H1 (cell line): ENCODE measurements at regions not wholly inside any gene's neighbourhood (a gene's known extent, or its start where the extent isn't known, plus 50 kb on each side); places are given as distances from the start of the nearest gene placed in this dataset.

Source experiments
- ASH2L ChIP-seq: fragments of 200-600, 300-600 bp; sonication (generic); IDR thresholded peaks from one replicate; pipeline ENCODE4 v1.7.1; 2017; ENCODE audit warnings: low read length
- EZH2 ChIP-seq: fragments of 200-600 bp; sonication (generic); IDR thresholded peaks from 2 replicates; pipeline ENCODE4 v1.7.1; 2012; ENCODE audit warnings: low read depth, mild to moderate bottlenecking, moderate library complexity, low read length, inconsistent platforms; ENCODE audit not compliant: severe bottlenecking
- JUN ChIP-seq: IDR thresholded peaks from 2 replicates; pipeline ENCODE4 v1.6.1; 2011; ENCODE audit warnings: low read depth, mild to moderate bottlenecking, improper control_type of control experiment, low read length
- KDM1A ChIP-seq: fragments of 200-600, 300-600 bp; sonication (generic); IDR thresholded peaks from 2 replicates; pipeline ENCODE4 v1.7.1; 2016; ENCODE audit warnings: mild to moderate bottlenecking, low read length, borderline replicate concordance
- NRF1 ChIP-seq: IDR thresholded peaks from 2 replicates; pipeline ENCODE4 v1.6.1; 2011; ENCODE audit warnings: mild to moderate bottlenecking, low read depth, low read length, improper control_type of control experiment
- POLR2A ChIP-seq, 2 experiments: IDR thresholded peaks; 1 replicate in 1 of 2; 2 replicates in 1 of 2; pipeline ENCODE4 v1.6.1; 2011; ENCODE audit warnings: low read depth in 2 of 2, low read length in 2 of 2, mild to moderate bottlenecking in 2 of 2; ENCODE audit errors: control extremely low read depth in 1 of 2
- RNF2 ChIP-seq: fragments of 200-900, 300-1000 bp; sonication (generic); IDR thresholded peaks from 2 replicates; pipeline ENCODE4 v1.7.1; 2016; ENCODE audit warnings: borderline replicate concordance, low read depth, mild to moderate bottlenecking, antibody characterized with exemption, low read length; ENCODE audit not compliant: poor library complexity, severe bottlenecking; ENCODE audit errors: missing control alignments
- ZNF274 ChIP-seq: IDR thresholded peaks from 2 replicates; pipeline ENCODE4 v1.7.0; 2012; ENCODE audit warnings: low read length, borderline replicate concordance; ENCODE audit errors: extremely low read depth
- TF ChIP-seq, protein P1 (sequence below): IDR thresholded peaks from 2 replicates; pipeline ENCODE4 v1.6.1; 2012; ENCODE audit warnings: inconsistent platforms
- TF ChIP-seq, protein P2 (sequence below): IDR thresholded peaks from 2 replicates; pipeline ENCODE4 v1.6.1; 2011; ENCODE audit warnings: low read length, improper control_type of control experiment

DNA sequence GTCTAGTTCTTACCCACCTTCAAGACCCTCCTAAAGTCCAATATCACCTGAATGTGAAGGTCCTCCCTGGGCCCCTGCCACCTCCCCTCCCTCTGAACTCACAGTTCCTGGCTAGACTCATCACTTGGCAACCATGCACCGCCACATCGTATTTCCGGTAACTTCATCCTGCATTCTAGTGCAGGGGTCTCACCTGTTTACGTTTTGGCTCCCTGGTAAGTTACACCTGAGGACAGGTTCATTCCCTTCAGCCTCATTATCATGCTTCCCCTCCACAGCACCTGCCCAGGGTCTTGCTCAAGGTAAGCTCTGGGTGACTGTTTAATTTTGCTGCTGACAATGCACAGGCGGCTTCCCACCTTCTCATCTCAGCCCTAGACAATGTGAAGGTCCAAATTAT is 93.1 kb downstream of the MIS18A start (continued):
- no peak for TF ChIP-seq KDM1A
- no peak for TF ChIP-seq JUN
- TF ChIP-seq ZNF274: no peak
- TF ChIP-seq, protein P1, sequence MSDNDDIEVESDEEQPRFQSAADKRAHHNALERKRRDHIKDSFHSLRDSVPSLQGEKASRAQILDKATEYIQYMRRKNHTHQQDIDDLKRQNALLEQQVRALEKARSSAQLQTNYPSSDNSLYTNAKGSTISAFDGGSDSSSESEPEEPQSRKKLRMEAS: no peak
- TF ChIP-seq ASH2L: no peak
- TF ChIP-seq EZH2: no peak
- TF ChIP-seq RNF2: no peak
- no peak for TF ChIP-seq NRF1
- TF ChIP-seq, protein P2, sequence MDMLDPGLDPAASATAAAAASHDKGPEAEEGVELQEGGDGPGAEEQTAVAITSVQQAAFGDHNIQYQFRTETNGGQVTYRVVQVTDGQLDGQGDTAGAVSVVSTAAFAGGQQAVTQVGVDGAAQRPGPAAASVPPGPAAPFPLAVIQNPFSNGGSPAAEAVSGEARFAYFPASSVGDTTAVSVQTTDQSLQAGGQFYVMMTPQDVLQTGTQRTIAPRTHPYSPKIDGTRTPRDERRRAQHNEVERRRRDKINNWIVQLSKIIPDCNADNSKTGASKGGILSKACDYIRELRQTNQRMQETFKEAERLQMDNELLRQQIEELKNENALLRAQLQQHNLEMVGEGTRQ: no peak
- no peak for TF ChIP-seq POLR2A (IDR thresholded peaks at IDR 0.05; ENCODE audit: control extremely low read depth in 1 of 2, low read depth in 2 of 2, low read length in 2 of 2)
